ENCODE measurements at regions not wholly inside any gene's neighbourhood (a gene's known extent, or its start where the extent isn't known, plus 50 kb on each side); places are given as distances from the start of the nearest gene placed in this dataset.

DNA sequence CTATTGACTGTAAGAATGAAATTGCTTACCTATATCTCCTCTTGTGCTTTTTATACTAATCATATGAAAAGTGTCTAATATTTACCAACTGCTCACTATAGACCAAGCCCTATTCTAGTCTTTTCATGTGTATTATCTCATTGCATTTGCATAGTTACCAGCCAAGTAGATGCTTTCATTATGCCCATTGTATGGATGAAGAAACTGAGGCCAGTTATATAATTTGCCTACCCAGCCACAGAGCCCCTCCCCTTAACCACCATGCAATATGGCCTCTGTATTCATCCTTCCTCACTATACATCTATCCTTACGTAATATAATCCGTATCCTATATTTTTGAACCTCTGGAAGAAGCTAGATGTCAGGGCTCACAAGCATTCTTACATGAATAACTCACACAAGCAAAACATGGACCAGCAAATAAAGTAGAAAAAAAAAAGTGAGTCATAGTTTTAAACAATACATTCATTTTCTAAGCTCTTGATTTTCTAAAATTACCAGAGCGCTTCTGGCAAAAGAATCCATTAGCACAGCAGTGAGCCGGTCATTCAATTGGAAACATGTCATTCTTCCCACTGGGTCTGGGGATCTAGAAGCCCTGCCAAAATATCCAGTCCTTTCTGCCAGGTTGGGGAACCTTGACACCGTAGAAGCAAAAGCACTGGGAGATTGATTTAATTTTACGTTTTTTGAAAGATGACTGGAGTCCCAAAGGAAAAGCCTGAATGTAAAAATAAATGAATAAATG is 80.0 kb downstream of the C11orf91 start:
- Mint-ChIP-seq H3K4me3 (ENCODE audit: low read depth, unreplicated experiment) (no peak overlapping the region), H3K27ac (ENCODE audit: unreplicated experiment) (no peak overlapping the region)

DNA sequence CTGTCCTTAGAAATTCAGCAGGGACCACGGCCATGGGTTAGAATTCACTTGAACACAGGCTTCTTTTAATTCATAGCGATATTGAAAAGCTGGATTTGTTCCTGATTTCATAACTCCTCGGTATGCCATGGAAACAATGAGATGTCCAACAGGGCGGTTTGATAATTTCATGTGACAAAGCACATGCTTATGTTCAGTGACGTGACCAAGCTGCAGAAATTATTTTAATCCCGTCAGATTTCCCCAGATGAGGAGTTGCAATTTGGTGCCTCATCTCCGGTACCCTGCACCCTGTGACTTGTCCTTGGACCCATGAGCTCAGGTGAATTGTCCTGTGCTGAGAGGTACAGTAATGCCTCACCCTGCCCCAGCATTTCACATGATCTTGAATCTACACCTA is 81.7 kb downstream of the C11orf91 start:
- Mint-ChIP-seq H3K9me3 (ENCODE audit: low read depth, unreplicated experiment) (no peaks in the 10 kb centered on the region), H3K27me3 (ENCODE audit: unreplicated experiment) (no peaks in the 10 kb centered on the region), H3K36me3 (ENCODE audit: insufficient read depth, unreplicated experiment) (peaks cover 5% of the 10 kb centered on the region), H3K27ac (ENCODE audit: unreplicated experiment) (no peak overlapping the region), H3K4me1 (ENCODE audit: low read depth, unreplicated experiment) (no peaks in the 10 kb centered on the region), H3K4me3 (ENCODE audit: low read depth, unreplicated experiment) (no peak overlapping the region)
- intact Hi-C loops (cut with micrococcal nuclease; ENCODE audit: unreplicated experiment) = no loop called here
- TF ChIP-seq CTCF (IDR thresholded peaks at IDR 0.05; ENCODE audit: unreplicated experiment) = no peak
- CTCF ChIA-PET = no interaction called here
- no TSS peak for BruUV-seq (replicated peaks)
- DNase-seq = no peak

More for the DNA sequence above, 80.0 kb downstream of the C11orf91 start:
- TF ChIP-seq CTCF (IDR thresholded peaks at IDR 0.05; ENCODE audit: unreplicated experiment) = no peak
- intact Hi-C loops (cut with micrococcal nuclease; ENCODE audit: unreplicated experiment) = no loop called here
- CTCF ChIA-PET = no interaction called here
- no TSS peak for BruUV-seq (replicated peaks)
- H3K9me3 Mint-ChIP-seq (ENCODE audit: low read depth, unreplicated experiment) = no peaks in the 10 kb centered on the region
- no peak for DNase-seq
- peaks cover 5% of the 10 kb centered on the region for H3K36me3 Mint-ChIP-seq (ENCODE audit: insufficient read depth, unreplicated experiment)
- H3K27me3 Mint-ChIP-seq (ENCODE audit: unreplicated experiment) = no peaks in the 10 kb centered on the region
- H3K4me1 Mint-ChIP-seq (ENCODE audit: low read depth, unreplicated experiment) = no peaks in the 10 kb centered on the region

GRCh38 chr11:33618351-33618710 is 82.3 kb downstream of the C11orf91 start:
- Mint-ChIP-seq H3K36me3 (ENCODE audit: insufficient read depth, unreplicated experiment) (peaks cover 5% of the 10 kb centered on the region), H3K27ac (ENCODE audit: unreplicated experiment) (no peak overlapping the region), H3K27me3 (ENCODE audit: unreplicated experiment) (no peaks in the 10 kb centered on the region), H3K4me1 (ENCODE audit: low read depth, unreplicated experiment) (no peaks in the 10 kb centered on the region), H3K4me3 (ENCODE audit: low read depth, unreplicated experiment) (no peak overlapping the region), H3K9me3 (ENCODE audit: low read depth, unreplicated experiment) (no peaks in the 10 kb centered on the region)
- no TSS peak for BruUV-seq (replicated peaks)
- no peak for DNase-seq
- TF ChIP-seq CTCF (IDR thresholded peaks at IDR 0.05; ENCODE audit: unreplicated experiment) = no peak
- intact Hi-C loops (cut with micrococcal nuclease; ENCODE audit: unreplicated experiment) = no loop called here
- CTCF ChIA-PET = interaction anchor here (0.7 kb wide), 1 partner anchor 210 kb away, joined by 8 read pairs; no protein-coding TSS in a partner anchor

DNA sequence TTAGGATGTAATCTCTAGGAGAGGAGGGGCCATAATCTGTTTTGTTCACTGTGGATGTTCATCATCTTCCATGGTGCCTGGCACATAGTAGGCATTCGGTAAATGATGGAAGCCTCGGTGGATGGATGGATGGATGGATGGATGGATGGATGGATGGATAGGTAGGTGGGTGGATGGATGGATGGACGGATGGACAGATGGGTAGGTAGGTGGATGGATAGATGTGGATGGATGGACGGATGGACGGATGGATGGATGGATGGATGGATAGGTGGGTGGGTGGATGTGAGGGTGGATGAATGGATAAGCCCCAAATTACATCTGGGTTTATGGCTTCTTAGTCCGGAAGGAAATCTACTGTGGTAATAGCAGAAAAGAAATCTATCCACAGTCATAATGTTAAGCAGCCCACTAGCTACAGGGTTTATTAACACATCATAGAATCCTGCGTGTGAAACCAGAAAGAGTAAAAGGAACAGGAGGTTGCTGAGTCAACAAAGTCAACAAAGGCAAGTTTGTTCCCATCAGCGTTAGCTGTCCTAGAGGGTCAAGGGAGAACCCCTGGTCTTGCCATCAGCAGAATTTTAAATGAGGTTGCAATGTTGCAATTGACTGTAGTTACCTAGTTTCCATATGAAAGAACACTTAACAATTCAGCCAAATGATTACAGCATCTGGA is 82.8 kb downstream of the C11orf91 start:
- H3K27me3 Mint-ChIP-seq (ENCODE audit: unreplicated experiment) = no peaks in the 10 kb centered on the region
- DNase-seq = no peak
- TF ChIP-seq CTCF (IDR thresholded peaks at IDR 0.05; ENCODE audit: unreplicated experiment) = no peak
- peaks cover 5% of the 10 kb centered on the region for H3K36me3 Mint-ChIP-seq (ENCODE audit: insufficient read depth, unreplicated experiment)
- CTCF ChIA-PET = interaction anchor here (0.6 to 0.7 kb wide), 2 partner anchors 72 to 211 kb away, joined by 5 to 8 read pairs; no protein-coding TSS in a partner anchor
- H3K4me3 Mint-ChIP-seq (ENCODE audit: low read depth, unreplicated experiment) = no peak overlapping the region
- no peaks in the 10 kb centered on the region for H3K4me1 Mint-ChIP-seq (ENCODE audit: low read depth, unreplicated experiment)
- intact Hi-C loops (cut with micrococcal nuclease; ENCODE audit: unreplicated experiment) = no loop called here
- H3K27ac Mint-ChIP-seq (ENCODE audit: unreplicated experiment) = no peak overlapping the region
- H3K9me3 Mint-ChIP-seq (ENCODE audit: low read depth, unreplicated experiment) = no peaks in the 10 kb centered on the region
- no TSS peak for BruUV-seq (replicated peaks)

Data from Calu3 (cell line).